Upper lobe of left lung (tissue), 4 donors: ENCODE measurements at regions not wholly inside any gene's neighbourhood (a gene's known extent, or its start where the extent isn't known, plus 50 kb on each side); places are given as distances from the start of the nearest gene placed in this dataset.

ENCODE experiments used
- POLR2A ChIP-seq, 4 donors: fragments of 450-650 bp; IDR thresholded peaks; one replicate each; pipeline ENCODE4 v1.5.1; 2016 to 2017; ENCODE audit warnings: antibody characterized with exemption in 4 of 4, mild to moderate bottlenecking in 2 of 4
- POLR2AphosphoS5 ChIP-seq, 2 donors: sonication (generic); formaldehyde crosslinking; IDR thresholded peaks; one replicate each; pipeline ENCODE4 v1.5.1; 2017; ENCODE audit warnings: antibody characterized with exemption in 2 of 2
- TF ChIP-seq, protein P1 (sequence below), 6 experiments: fragments of 450-650 bp in 4 of 6; fragments of 200-600 bp in 2 of 6; sonication (generic) in 2 of 6; IDR thresholded peaks; one replicate each; pipeline ENCODE4 v1.5.1; 2016 to 2019; ENCODE audit warnings: antibody characterized with exemption in 6 of 6

DNA sequence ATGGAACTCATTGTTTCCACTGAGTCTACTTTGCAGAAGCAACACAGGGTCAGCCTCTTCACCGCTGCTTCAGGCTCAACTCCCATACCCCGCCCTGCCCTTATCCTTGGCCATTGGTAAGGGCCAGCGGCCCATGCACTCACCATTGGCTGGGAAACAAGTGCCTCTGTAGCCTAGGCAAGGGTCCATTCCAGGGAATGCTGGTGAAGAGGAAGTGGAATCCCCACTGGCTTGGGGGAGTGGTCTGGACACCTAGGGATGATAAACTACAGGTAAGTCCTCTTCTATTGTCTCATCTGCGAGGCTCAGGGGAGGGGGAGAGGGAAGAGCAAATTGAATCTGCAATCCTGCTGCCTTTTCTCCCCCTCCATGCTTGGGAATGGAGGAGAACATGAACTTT lies 153.1 kb downstream of the SH3BGRL start:
- TF ChIP-seq, protein P1, sequence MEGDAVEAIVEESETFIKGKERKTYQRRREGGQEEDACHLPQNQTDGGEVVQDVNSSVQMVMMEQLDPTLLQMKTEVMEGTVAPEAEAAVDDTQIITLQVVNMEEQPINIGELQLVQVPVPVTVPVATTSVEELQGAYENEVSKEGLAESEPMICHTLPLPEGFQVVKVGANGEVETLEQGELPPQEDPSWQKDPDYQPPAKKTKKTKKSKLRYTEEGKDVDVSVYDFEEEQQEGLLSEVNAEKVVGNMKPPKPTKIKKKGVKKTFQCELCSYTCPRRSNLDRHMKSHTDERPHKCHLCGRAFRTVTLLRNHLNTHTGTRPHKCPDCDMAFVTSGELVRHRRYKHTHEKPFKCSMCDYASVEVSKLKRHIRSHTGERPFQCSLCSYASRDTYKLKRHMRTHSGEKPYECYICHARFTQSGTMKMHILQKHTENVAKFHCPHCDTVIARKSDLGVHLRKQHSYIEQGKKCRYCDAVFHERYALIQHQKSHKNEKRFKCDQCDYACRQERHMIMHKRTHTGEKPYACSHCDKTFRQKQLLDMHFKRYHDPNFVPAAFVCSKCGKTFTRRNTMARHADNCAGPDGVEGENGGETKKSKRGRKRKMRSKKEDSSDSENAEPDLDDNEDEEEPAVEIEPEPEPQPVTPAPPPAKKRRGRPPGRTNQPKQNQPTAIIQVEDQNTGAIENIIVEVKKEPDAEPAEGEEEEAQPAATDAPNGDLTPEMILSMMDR (IDR thresholded peaks at IDR 0.05), result no peak
- no peak for TF ChIP-seq POLR2AphosphoS5 (IDR thresholded peaks at IDR 0.05)
- TF ChIP-seq POLR2A (IDR thresholded peaks at IDR 0.05), result no peak
